HG03442 (cell line): ENCODE measurements at regions not wholly inside any gene's neighbourhood (a gene's known extent, or its start where the extent isn't known, plus 50 kb on each side); places are given as distances from the start of the nearest gene placed in this dataset.
"Not testable (repeated sequence)": the region's sequence is repeated elsewhere in the genome, so short reads cannot be mapped to it uniquely, and the experiment has no call there.

ENCODE experiments used
- ATAC-seq: cut with Tn5 transposase; IDR thresholded peaks from one replicate; pipeline ENCODE4 v1.9.1; 2021; ENCODE audit warnings: mild to moderate bottlenecking, moderate library complexity; ENCODE audit not compliant: unreplicated experiment

GRCh38 chr2:75432761-75433361 is 127.9 kb downstream of the EVA1A start:
- ATAC-seq = peak; percentile 85

DNA sequence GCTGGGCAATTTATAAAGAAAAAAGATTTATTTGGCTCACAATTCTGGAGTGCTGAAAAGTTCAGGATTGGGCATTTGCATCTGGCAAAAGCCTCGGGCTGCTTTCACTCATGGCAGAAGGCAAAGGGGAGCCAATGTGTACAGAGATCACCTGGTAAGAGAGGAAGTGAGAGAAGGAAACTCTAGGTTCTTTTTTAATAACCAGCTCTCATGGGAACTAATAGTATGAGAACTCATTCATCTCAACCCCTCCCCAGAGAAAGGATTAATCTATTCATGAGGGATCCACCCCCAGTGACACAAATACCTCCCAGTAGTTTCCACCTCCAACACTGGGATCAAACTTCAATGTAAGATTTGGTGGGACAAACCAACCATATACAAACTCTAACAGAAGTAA is 129.0 kb downstream of the EVA1A start:
- peak; percentile 50 for ATAC-seq

- no peak for ATAC-seq
Measured at GRCh38 chr2:75431276-75431675, 129.5 kb downstream of the EVA1A start.

DNA sequence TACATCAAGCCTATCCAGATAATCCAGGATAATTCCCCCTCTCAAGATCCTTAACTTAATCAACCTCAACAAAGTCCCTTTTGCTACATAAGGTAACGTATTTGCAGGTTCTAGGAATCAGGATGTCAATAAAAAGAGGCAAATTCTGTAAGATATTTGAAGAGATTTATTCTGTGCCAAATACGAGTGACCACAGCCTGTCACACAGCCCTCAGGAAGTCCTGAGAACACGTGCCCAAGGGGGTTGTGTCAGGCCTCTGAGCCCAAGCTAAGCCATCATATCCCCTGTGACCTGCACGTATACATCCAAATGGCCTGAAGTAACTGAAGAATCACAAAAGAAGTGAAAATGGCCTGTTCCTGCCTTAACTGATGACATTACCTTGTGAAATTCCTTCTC is 130.3 kb downstream of the EVA1A start:
- not testable (repeated sequence) for ATAC-seq

GRCh38 chr2:75428646-75429443 is 131.9 kb downstream of the EVA1A start:
- no peak for ATAC-seq

DNA sequence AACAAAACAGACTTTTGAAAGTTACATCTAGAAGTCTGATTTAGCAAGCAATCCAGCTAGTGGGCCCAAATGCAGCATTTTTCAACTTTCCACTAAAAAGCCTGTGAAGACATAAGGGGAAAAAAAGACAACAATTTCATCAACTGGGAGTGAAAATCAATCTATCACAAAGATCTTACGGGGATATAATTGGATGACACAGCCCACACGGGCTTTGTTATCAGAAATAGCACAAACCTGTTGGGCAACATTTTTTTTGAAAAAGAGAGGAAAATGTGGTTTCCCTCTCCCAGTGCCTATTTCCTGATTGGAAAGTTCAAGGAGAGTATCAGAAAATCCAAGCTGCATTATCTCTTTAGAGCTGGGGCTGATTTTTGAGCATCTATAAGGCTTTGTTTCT is 132.7 kb downstream of the EVA1A start:
- no peak for ATAC-seq

GRCh38 chr2:75424936-75425619 is 135.7 kb downstream of the EVA1A start:
- no peak for ATAC-seq

GRCh38 chr2:75421986-75422385 is 138.8 kb downstream of the EVA1A start:
- no peak for ATAC-seq

- ATAC-seq = peak; percentile 73
Measured at GRCh38 chr2:75416420-75417342, 144.1 kb downstream of the EVA1A start.

DNA sequence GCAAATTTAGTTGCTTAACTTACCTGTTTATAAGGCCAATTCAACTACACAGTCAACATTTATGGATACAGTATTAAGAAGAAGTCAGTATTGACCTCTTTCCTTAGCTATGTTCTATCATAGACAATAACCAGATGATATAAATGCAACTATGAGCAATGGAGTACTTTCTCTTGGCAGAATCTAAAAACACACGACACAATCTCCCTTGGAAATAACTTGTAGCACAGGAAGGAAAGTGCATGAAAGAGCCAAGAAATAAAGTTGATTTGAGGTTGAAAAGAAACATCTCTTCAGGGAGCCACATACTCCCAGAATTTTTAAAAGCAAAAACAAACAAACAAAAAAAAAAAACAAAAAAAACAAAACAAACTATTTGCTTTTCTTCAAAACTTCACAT is 145.0 kb downstream of the EVA1A start:
- no peak for ATAC-seq

DNA sequence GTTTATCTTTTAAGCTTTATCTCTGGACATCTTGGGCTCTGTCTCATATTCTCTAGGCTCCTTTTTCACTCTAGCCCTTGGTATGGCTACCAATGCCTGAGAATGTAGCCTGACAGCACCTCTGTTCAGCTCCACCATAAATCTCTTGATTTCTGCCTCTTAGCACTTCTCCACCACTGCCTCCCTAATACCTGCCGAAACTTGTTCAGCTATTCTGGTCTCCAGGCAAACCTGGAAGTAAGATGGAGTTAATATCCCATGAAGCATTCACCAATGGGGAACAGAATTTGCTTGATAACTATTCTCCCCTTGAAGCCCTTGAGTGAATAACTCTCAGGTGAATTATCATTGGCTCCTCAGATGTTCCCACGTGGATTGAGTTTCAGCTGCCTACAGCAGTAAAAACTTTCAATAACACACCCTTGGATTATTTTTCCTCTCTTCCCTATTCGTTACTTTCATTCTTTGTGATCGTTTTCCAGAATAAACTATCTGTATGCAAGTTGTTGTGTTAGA is 145.6 kb downstream of the EVA1A start:
- no peak for ATAC-seq

- no peak for ATAC-seq
Measured at GRCh38 chr2:75411574-75411973, 149.2 kb downstream of the EVA1A start.

- no peak for ATAC-seq
Measured at GRCh38 chr2:75410702-75411101, 150.0 kb downstream of the EVA1A start.

DNA sequence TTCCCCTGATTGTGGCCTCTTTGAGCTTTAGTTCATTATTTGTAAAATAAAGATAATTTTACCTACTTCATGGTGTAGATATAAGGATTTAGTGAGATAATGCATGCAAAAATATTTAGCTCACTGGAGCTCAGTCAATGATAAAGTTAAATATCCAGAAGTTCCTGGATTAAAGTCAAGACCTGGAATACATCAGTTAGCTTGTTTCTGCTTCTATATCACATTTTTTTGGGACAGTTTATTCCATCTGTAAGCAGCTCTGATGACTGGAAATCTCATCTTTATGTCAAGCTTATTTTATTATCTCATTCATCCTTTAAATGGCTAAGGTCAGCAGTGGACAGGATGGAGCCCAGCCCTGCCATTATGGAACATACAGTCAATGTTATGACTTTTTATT is 152.0 kb downstream of the EVA1A start:
- no peak for ATAC-seq

- no peak for ATAC-seq
Measured at GRCh38 chr2:75407038-75407530, 153.7 kb downstream of the EVA1A start.

DNA sequence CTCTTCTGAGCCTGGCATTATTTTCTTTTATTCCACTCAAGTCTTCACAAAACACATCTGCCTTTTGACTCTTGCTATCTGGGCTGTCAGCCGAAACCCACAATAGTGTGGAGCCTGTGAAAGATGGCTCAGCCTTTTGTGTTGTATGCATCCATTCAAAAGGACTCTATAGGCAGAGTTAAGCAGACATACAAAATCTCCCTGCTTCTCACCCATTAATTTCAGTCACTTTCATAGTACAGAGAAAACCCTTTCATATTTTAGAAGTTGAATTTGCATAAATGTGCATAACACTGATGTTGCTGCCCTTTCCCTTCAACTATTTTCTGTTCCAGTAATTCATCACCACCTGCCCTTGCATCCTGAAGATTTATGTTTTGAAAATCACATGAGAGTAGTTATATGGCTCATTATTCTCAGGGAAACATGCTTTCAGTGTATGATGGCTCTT is 154.6 kb downstream of the EVA1A start:
- ATAC-seq = peak; percentile 29

DNA sequence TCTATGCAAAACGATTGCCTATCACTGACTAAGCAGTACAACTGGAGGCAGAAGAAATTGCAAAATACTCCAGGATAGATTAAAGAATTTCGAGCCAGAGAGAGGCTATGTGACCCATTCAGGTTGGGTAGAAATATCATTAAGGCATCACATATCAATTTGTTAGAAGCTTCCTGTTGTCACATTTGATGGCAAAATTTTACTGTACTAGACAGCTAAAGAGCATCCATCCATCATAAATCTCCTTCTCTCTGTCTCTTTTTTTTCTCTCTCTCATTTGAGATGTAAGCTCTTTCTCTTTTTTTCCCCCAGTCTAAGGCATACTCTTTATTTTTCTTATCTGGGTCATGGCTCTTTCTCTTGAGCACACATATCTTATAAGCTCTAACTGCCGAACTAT is 155.7 kb downstream of the EVA1A start:
- no peak for ATAC-seq

GRCh38 chr2:75403991-75404428 is 156.7 kb downstream of the EVA1A start:
- ATAC-seq = peak; percentile 92

GRCh38 chr2:75396314-75396713 is 164.4 kb downstream of the EVA1A start:
- ATAC-seq = no peak

GRCh38 chr2:75394764-75395163 is 166.0 kb downstream of the EVA1A start:
- not testable (repeated sequence) for ATAC-seq
